SJSA1 (cell line): ENCODE measurements at regions not wholly inside any gene's neighbourhood (a gene's known extent, or its start where the extent isn't known, plus 50 kb on each side); places are given as distances from the start of the nearest gene placed in this dataset.

ENCODE experiments used
- DNase-seq, 2 experiments: peaks; one replicate each; pipeline ENCODE4 v3.0.0-alpha.2; 2015 to 2020; ENCODE audit warnings: low spot score in 2 of 2, low read depth in 1 of 2
- H3K27ac ChIP-seq: fragments of 250-450 bp; sonication (Bioruptor Pico); 2 replicates; pipeline ENCODE4 v1.5.1; 2020; ENCODE audit warnings: mild to moderate bottlenecking, moderate library complexity
- H3K27me3 ChIP-seq: fragments of 250-450 bp; sonication (Bioruptor Pico); replicated peaks from 2 replicates; pipeline ENCODE4 v1.5.1; 2020; ENCODE audit warnings: mild to moderate bottlenecking, moderate library complexity
- H3K36me3 ChIP-seq: fragments of 250-450 bp; sonication (Bioruptor Pico); 2 replicates; pipeline ENCODE4 v1.5.1; 2020; ENCODE audit warnings: mild to moderate bottlenecking
- H3K4me1 ChIP-seq: fragments of 250-450 bp; sonication (Bioruptor Pico); replicated peaks from 2 replicates; pipeline ENCODE4 v1.6.1; 2021; ENCODE audit warnings: mild to moderate bottlenecking
- H3K4me3 ChIP-seq: fragments of 250-450 bp; sonication (Bioruptor Pico); 2 replicates; pipeline ENCODE4 v1.5.1; 2020; ENCODE audit warnings: mild to moderate bottlenecking
- H3K9me3 ChIP-seq: fragments of 250-450 bp; sonication (Bioruptor Pico); replicated peaks from 2 replicates; pipeline ENCODE4 v1.5.1; 2020; ENCODE audit warnings: mild to moderate bottlenecking

DNA sequence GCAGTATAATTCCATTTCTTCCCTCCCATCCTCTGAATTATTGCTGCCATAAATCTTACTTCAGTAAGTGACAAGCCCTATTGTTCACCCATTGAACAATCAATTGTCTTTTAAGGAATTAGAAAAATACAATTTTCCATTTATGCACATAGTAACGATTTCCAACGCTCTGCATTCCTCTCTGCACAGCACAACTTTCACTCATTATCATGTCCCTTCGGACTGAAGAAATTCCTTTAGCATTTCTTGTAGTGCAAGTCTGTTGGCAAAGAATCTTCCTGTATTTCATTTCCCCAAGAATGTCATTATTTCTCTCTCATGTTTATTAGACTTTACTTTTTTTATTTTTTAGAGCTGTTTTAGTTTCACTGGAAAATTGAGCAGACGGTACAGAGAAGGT is 252.1 kb upstream of the RTL1 start:
- Histone ChIP-seq H3K9me3 (no peaks in the 10 kb centered on the region), H3K27ac (no peak overlapping the region), H3K4me3 (no peak overlapping the region), H3K4me1 (0 out of 2 replicates have a peak, but pooled peaks cover 6% of the 10 kb centered on the region), H3K27me3 (no peaks in the 10 kb centered on the region), H3K36me3 (no peaks in the 10 kb centered on the region)
- no peak for DNase-seq

DNA sequence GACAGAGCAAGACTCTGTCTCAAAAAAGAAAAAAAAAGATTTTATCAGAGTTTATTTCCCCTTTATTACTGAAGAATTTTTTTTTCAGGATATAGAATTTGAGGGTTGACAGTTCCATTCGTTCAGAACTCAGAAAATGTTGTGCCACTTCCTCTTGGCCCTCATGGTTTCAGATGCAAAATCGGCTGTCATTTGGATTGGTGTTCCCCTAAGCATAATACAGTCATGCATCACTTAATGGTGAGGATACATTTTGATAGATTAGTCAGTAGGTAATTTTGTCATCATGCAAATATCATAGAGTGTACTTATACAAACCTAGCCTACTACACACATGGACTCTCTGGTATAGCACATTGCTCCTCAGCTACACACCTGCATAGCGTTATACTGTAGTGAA is 263.9 kb upstream of the RTL1 start:
- DNase-seq: no peak
- Histone ChIP-seq H3K27ac (no peak overlapping the region), H3K36me3 (no peaks in the 10 kb centered on the region), H3K9me3 (0 out of 2 replicates have a peak, but pooled peaks cover 8% of the 10 kb centered on the region), H3K4me1 (no peaks in the 10 kb centered on the region), H3K4me3 (no peak overlapping the region), H3K27me3 (no peaks in the 10 kb centered on the region)

GRCh38 chr14:101169267-101169666 is 265.7 kb upstream of the RTL1 start:
- no peak for DNase-seq
- H3K9me3 ChIP-seq: 0 out of 2 replicates have a peak, but pooled peaks cover 5% of the 10 kb centered on the region
- H3K36me3 ChIP-seq: no peaks in the 10 kb centered on the region
- no peaks in the 10 kb centered on the region for H3K4me1 ChIP-seq
- H3K27ac ChIP-seq: no peak overlapping the region
- H3K4me3 ChIP-seq: no peak overlapping the region
- H3K27me3 ChIP-seq: no peaks in the 10 kb centered on the region

DNA sequence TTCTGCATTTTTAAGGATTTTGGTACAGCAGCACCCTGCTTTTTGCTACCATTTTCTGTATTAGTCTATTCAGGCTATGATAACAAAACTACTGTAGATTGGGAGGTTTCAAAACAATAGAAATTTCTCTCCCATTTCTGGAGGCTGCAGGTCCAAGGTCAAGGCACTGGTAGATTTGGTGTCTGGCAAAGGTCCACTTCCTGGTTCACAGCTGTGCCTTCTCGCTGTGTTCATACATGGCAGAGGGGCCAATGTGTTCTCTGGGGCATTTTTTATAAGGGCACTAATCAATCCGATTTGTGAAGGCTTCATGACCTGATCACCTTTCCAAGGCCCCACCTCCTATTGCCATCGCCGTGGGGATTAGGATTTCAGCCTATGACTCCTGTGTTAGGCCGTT is 268.1 kb upstream of the RTL1 start:
- no peak overlapping the region for H3K4me3 ChIP-seq
- no peak for DNase-seq

GRCh38 chr14:101173698-101174521 is 270.4 kb upstream of the RTL1 start:
- no peaks in the 10 kb centered on the region for H3K9me3 ChIP-seq
- H3K36me3 ChIP-seq: no peaks in the 10 kb centered on the region
- DNase-seq: no peak
- no peak overlapping the region for H3K4me3 ChIP-seq
- H3K27me3 ChIP-seq: no peaks in the 10 kb centered on the region
- H3K27ac ChIP-seq: no peak overlapping the region
- H3K4me1 ChIP-seq: no peaks in the 10 kb centered on the region

More for the DNA sequence above, 268.1 kb upstream of the RTL1 start:
- Histone ChIP-seq H3K4me1 (no peaks in the 10 kb centered on the region), H3K27me3 (no peaks in the 10 kb centered on the region), H3K27ac (no peak overlapping the region), H3K9me3 (0 out of 2 replicates have a peak, but pooled peaks cover 5% of the 10 kb centered on the region), H3K36me3 (no peaks in the 10 kb centered on the region)

DNA sequence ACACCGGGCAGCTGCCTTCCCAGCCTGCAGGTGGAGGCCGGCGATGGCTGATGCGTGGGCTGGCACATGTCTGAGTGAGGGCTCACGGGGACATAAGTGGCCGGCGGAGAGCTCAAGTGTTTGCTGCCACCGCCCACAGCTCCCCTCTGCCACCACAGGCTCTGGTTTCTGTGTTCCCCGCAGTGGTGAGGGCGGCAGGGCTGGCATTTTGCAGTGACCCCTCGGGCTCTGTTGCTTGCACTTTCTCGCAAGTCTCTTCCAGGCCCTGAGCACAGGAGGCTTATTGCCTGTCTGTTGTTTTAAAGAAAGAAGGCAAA is 271.0 kb upstream of the RTL1 start:
- no peaks in the 10 kb centered on the region for H3K27me3 ChIP-seq
- no peaks in the 10 kb centered on the region for H3K9me3 ChIP-seq
- no peak overlapping the region for H3K27ac ChIP-seq
- H3K4me3 ChIP-seq: no peak overlapping the region
- DNase-seq: no peak
- H3K36me3 ChIP-seq: no peaks in the 10 kb centered on the region
- no peaks in the 10 kb centered on the region for H3K4me1 ChIP-seq

DNA sequence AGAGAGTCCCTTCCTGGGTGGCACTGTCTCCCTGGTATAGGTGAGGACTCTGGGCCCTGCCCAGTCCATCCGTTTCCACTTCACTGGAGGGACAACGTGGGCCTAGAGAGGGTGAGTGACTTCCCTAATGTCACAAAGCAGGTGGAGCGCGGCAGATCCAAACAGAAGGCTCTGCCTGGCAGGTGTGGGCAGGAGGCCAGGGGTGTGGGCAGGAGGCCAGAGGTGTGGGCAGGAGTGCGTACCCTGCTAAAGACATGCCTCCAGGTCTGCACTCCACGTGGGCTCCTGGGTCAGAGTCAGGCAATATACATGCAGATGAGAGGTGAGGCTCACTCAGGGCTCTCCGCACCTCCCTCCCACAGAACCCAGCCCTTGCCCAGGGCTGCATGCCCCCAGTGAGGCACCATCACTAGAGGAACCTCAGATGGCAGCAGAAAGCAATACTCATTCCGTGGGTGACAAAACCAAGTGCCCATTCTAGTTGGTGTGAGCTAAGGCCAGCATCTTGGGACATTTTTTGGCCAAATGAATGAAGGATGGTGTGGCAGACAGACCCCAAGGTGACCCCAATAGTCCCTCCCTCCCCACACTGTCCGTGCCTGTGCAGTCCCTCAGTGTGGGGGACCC is 271.6 kb upstream of the RTL1 start:
- H3K4me3 ChIP-seq: no peak overlapping the region
- no peaks in the 10 kb centered on the region for H3K27me3 ChIP-seq
- H3K36me3 ChIP-seq: no peaks in the 10 kb centered on the region
- H3K4me1 ChIP-seq: no peaks in the 10 kb centered on the region
- no peaks in the 10 kb centered on the region for H3K9me3 ChIP-seq
- H3K27ac ChIP-seq: no peak overlapping the region
- DNase-seq: no peak

DNA sequence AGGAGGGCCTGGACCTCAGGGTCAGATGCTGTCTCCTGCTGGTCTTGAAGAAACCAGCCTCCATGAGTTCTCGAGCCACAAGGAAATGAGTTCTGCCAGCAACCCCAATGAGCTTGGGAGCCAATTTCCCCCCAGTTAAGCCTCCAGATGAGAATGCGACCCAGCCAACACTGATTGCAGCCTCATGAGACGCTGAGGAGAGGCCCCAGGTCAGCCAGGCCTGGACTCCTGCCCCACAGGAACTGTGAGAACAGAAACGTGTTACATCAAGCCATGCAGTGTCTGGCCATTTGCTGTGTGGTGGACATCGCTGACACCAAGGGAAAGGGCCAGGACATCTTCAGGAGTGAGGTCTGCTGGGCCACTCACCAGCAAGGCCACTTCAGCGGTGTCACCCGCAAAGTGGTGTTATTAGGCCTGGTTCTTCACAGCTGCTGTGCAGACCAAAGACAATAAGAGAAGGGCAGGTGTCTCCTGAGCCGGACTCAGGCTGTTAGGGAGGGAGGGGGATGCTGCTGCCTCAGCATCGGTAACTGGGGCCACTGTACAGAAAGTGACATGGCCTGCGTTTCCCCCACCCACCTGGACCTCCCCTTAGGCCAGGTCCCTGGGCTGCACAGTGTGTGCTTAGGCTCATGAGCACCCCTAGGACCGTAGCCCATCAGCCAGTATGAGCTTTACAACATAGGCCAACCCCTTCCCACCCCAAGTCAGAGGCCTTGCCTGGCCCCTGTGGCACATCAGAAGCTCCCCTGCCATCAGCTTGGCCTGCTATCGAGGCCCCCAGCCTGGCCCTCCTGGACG is 272.4 kb upstream of the RTL1 start:
- H3K27me3 ChIP-seq: no peaks in the 10 kb centered on the region
- H3K4me3 ChIP-seq: no peak overlapping the region
- no peaks in the 10 kb centered on the region for H3K9me3 ChIP-seq
- no peaks in the 10 kb centered on the region for H3K4me1 ChIP-seq
- DNase-seq: no peak
- no peaks in the 10 kb centered on the region for H3K36me3 ChIP-seq
- H3K27ac ChIP-seq: no peak overlapping the region

GRCh38 chr14:101176535-101177205 is 273.1 kb upstream of the RTL1 start:
- H3K9me3 ChIP-seq: no peaks in the 10 kb centered on the region
- H3K36me3 ChIP-seq: no peaks in the 10 kb centered on the region
- H3K27ac ChIP-seq: no peak overlapping the region
- H3K27me3 ChIP-seq: no peaks in the 10 kb centered on the region
- no peak overlapping the region for H3K4me3 ChIP-seq
- DNase-seq: no peak
- H3K4me1 ChIP-seq: no peaks in the 10 kb centered on the region

DNA sequence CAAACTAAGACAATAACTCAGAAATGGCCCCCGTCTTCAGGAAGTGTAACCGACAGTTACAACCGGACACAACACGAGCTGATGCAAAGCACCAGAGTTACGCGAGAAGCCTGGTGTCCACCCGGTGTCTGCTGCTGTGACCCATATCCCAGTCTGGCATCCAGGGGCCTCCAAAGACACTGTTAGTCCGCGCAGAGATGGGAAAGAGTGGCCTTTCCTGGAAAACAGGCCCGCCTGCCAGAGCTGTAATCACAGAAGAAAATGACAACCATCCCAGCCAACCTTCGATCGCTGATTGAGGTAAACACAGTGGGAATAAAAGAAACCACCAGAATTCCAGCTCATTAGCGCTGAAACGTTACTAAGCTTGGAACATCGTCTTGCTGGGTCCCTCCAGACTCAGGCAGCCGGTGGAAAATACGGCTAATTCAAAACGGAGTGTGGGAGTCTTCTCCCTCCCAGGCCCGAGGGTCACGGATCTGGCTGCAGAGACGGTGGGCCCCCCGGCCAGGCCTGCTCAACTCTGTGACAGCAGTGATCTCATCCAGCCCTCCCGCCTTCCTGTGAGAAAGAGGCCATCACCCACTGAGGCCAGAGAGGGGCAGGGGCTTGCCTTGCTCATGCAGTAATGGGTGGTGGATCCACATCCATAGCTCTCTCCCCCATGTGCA is 273.9 kb upstream of the RTL1 start:
- Histone ChIP-seq H3K27me3 (no peaks in the 10 kb centered on the region), H3K4me3 (no peak overlapping the region), H3K36me3 (no peaks in the 10 kb centered on the region), H3K9me3 (no peaks in the 10 kb centered on the region), H3K4me1 (no peaks in the 10 kb centered on the region), H3K27ac (no peak overlapping the region)
- no peak for DNase-seq

DNA sequence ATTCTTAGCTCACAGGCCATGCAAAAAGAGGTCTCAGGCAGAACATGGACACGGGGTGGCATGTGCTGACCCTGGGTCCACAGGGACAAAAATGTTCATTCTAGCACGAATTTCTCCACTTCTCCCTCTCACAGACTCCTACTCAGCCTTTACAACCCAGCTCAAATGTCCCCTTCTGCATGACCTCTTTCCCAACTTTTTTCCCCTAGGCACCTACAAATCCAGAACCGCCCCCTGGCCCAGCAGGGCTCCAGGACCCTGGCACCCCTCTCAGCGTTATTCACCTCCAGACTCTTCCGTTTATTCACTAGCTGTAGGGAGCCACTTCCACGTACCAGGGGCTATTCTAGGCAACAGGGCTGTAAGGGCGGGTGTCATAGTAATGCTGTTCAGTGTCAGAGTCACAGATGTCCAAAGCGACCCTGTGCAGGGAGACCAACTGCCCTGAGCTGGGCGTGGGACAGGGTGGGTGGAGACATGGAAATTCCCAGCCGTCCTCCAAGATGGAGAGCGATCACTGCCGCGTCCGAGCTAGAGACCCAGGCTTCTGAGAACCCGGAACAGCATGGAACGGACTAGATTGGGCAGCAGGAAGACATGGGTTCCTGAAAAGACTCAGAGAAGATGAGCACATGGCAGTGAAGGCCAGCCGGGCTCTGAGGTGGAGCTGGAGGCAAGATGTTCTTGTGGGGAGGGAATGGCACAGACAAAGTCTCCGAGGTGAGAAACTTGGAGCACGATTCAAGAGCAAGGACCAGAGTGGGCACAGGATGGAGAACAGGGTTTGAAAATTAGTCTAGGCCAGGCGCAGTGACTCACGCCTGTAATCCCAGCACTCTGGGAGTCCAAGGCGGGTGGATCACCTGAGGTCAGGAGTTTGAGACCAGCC is 274.9 kb upstream of the RTL1 start:
- H3K9me3 ChIP-seq: no peaks in the 10 kb centered on the region
- H3K36me3 ChIP-seq: no peaks in the 10 kb centered on the region
- no peak overlapping the region for H3K27ac ChIP-seq
- H3K4me1 ChIP-seq: no peaks in the 10 kb centered on the region
- no peak for DNase-seq
- H3K27me3 ChIP-seq: no peaks in the 10 kb centered on the region
- no peak overlapping the region for H3K4me3 ChIP-seq

- H3K27ac ChIP-seq: no peak overlapping the region
- no peaks in the 10 kb centered on the region for H3K36me3 ChIP-seq
- H3K9me3 ChIP-seq: no peaks in the 10 kb centered on the region
- H3K4me3 ChIP-seq: no peak overlapping the region
- H3K27me3 ChIP-seq: no peaks in the 10 kb centered on the region
- DNase-seq: no peak
- H3K4me1 ChIP-seq: no peaks in the 10 kb centered on the region
These were observed 276.2 kb upstream of the RTL1 start for GRCh38 chr14:101179691-101180211.
